Right cardiac atrium (tissue), 5 donors: ENCODE measurements at regions not wholly inside any gene's neighbourhood (a gene's known extent, or its start where the extent isn't known, plus 50 kb on each side); places are given as distances from the start of the nearest gene placed in this dataset.

Experiments
- ATAC-seq, 2 donors: fragments of 200-7000 bp; cut with Tn5 transposase; one replicate each; pipeline versions ENCODE4 v1.8.0 to v1.9.1; 2020; ENCODE audit warnings: moderate library complexity in 2 of 2, mild to moderate bottlenecking in 1 of 2
- DNase-seq, 3 donors: peaks; one replicate each; pipeline ENCODE4 v3.0.0-alpha.2; 2020
- H3K27ac ChIP-seq: one replicate; pipeline ENCODE4 v1.5.1; 2013; ENCODE audit warnings: mild to moderate bottlenecking, low read length, control low read depth, moderate library complexity
- H3K27me3 ChIP-seq: one replicate; pipeline ENCODE4 v1.6.1; 2013; ENCODE audit not compliant: control insufficient read depth, insufficient read depth
- H3K4me1 ChIP-seq: one replicate; pipeline ENCODE4 v1.6.1; 2013; ENCODE audit warnings: low read length; ENCODE audit not compliant: control insufficient read depth, insufficient read depth
- H3K4me3 ChIP-seq: one replicate; pipeline ENCODE4 v1.5.1; 2013; ENCODE audit warnings: low read length, control low read depth
- H3K9me3 ChIP-seq: one replicate; pipeline ENCODE4 v1.6.1; 2013; ENCODE audit warnings: low read length; ENCODE audit not compliant: control insufficient read depth
- WGBS: extraction: QIAGEN DNeasy Blood & Tissue Kit; methylation state at CpG from one replicate; pipeline ENCODE4 v1.1.7; 2013; 5-methylcytosine and 5-hydroxymethylcytosine counted together
- intact Hi-C, 4 donors: fragments of 100-400 bp; cut with DNase I; formaldehyde crosslinking; loops; one replicate each; pipeline versions ENCODE4 v1.11.0 to v1.14.0; 2022 to 2023
- donor health status: healthy with polysubstance abuse.
- donor health status: DM: no; HTN: yes; CAD: no.
- donor health status: DM: no; HTN: no; CAD: no.
- donor health status: DM: no; HTN: yes; CAD: no; lungs with severe emphysema.
- donor health status: DM: yes; HTN: yes; CAD: no.

- H3K4me3 ChIP-seq = no peak overlapping the region
- H3K4me1 ChIP-seq = no peaks in the 10 kb centered on the region
- H3K27ac ChIP-seq = no peak overlapping the region
- no peaks in the 10 kb centered on the region for H3K9me3 ChIP-seq
- H3K27me3 ChIP-seq = no peaks in the 10 kb centered on the region
- DNase-seq (no peak), ATAC-seq (no peak)
- intact Hi-C loops = no loop called here
Observed at GRCh38 chr14:84575681-84576080, 954.3 kb upstream of the FLRT2 start.

GRCh38 chr14:84579292-84579691 lies 950.7 kb upstream of the FLRT2 start:
- DNase-seq (no peak), ATAC-seq (no peak)
- no peaks in the 10 kb centered on the region for H3K4me1 ChIP-seq
- intact Hi-C loops = no loop called here
- no peaks in the 10 kb centered on the region for H3K27me3 ChIP-seq
- H3K4me3 ChIP-seq = no peak overlapping the region
- no peaks in the 10 kb centered on the region for H3K9me3 ChIP-seq
- 96% methylated on average over 3 of the region's 3 CpGs for WGBS
- H3K27ac ChIP-seq = no peak overlapping the region

- H3K27ac ChIP-seq = no peak overlapping the region
- H3K4me3 ChIP-seq = no peak overlapping the region
- H3K4me1 ChIP-seq = no peaks in the 10 kb centered on the region
- intact Hi-C loops = no loop called here
- H3K9me3 ChIP-seq = no peaks in the 10 kb centered on the region
- no peaks in the 10 kb centered on the region for H3K27me3 ChIP-seq
- ATAC-seq = no peak
- no peak for DNase-seq
Observed at GRCh38 chr14:84581041-84581440, 948.9 kb upstream of the FLRT2 start.

- Histone ChIP-seq H3K4me3 (no peak overlapping the region), H3K4me1 (no peaks in the 10 kb centered on the region), H3K27me3 (no peaks in the 10 kb centered on the region), H3K9me3 (no peaks in the 10 kb centered on the region), H3K27ac (no peak overlapping the region)
- WGBS = 90% methylated on average over 1 of the region's 1 CpG
- DNase-seq (no peak), ATAC-seq (no peak)
- intact Hi-C loops = no loop called here
Observed at GRCh38 chr14:84584511-84584910, 945.4 kb upstream of the FLRT2 start.

- ATAC-seq (peak; percentile 78 to 86), DNase-seq (no peak)
- Histone ChIP-seq H3K4me3 (no peak overlapping the region), H3K27me3 (no peaks in the 10 kb centered on the region), H3K9me3 (no peaks in the 10 kb centered on the region), H3K27ac (no peak overlapping the region), H3K4me1 (no peaks in the 10 kb centered on the region)
- WGBS = 72% methylated on average over 9 of the region's 9 CpGs
- intact Hi-C loops = no loop called here
Observed at GRCh38 chr14:84591827-84592445, 938.0 kb upstream of the FLRT2 start.

GRCh38 chr14:84592770-84593169 lies 937.2 kb upstream of the FLRT2 start:
- Histone ChIP-seq H3K27ac (no peak overlapping the region), H3K4me3 (no peak overlapping the region), H3K4me1 (no peaks in the 10 kb centered on the region), H3K27me3 (no peaks in the 10 kb centered on the region), H3K9me3 (no peaks in the 10 kb centered on the region)
- intact Hi-C loops = no loop called here
- no peak for DNase-seq
- ATAC-seq = no peak
- WGBS = 83% methylated on average over 2 of the region's 2 CpGs

- Histone ChIP-seq H3K9me3 (no peaks in the 10 kb centered on the region), H3K27me3 (no peaks in the 10 kb centered on the region), H3K27ac (no peak overlapping the region), H3K4me1 (no peaks in the 10 kb centered on the region), H3K4me3 (no peak overlapping the region)
- 93% methylated on average over 2 of the region's 2 CpGs for WGBS
- no peak for DNase-seq
- ATAC-seq = no peak
- intact Hi-C loops = no loop called here
Observed at GRCh38 chr14:84610086-84610485, 919.9 kb upstream of the FLRT2 start.

- 48% methylated on average over 3 of the region's 3 CpGs for WGBS
- intact Hi-C loops = no loop called here
- DNase-seq (no peak), ATAC-seq (peak in 1 of 2 donors; percentile 52)
- Histone ChIP-seq H3K27ac (no peak overlapping the region), H3K4me1 (no peaks in the 10 kb centered on the region), H3K27me3 (no peaks in the 10 kb centered on the region), H3K9me3 (no peaks in the 10 kb centered on the region), H3K4me3 (no peak overlapping the region)
Observed at GRCh38 chr14:84622357-84622756, 907.6 kb upstream of the FLRT2 start.

- ATAC-seq (no peak), DNase-seq (no peak)
- 68% methylated on average over 3 of the region's 3 CpGs for WGBS
Observed at GRCh38 chr14:84643446-84643845, 886.5 kb upstream of the FLRT2 start.

GRCh38 chr14:84646786-84647500 lies 883.0 kb upstream of the FLRT2 start:
- intact Hi-C loops = no loop called here
- no peaks in the 10 kb centered on the region for H3K9me3 ChIP-seq
- no peak overlapping the region for H3K4me3 ChIP-seq
- no peaks in the 10 kb centered on the region for H3K4me1 ChIP-seq
- no peak for ATAC-seq
- no peak overlapping the region for H3K27ac ChIP-seq
- no peak for DNase-seq
- H3K27me3 ChIP-seq = no peaks in the 10 kb centered on the region
- WGBS = 79% methylated on average over 6 of the region's 6 CpGs

More at GRCh38 chr14:84643446-84643845, 886.5 kb upstream of the FLRT2 start:
- H3K9me3 ChIP-seq = no peaks in the 10 kb centered on the region
- H3K4me3 ChIP-seq = no peak overlapping the region
- H3K4me1 ChIP-seq = no peaks in the 10 kb centered on the region
- no peak overlapping the region for H3K27ac ChIP-seq
- intact Hi-C loops = no loop called here
- no peaks in the 10 kb centered on the region for H3K27me3 ChIP-seq

GRCh38 chr14:84655014-84655413 lies 874.9 kb upstream of the FLRT2 start:
- Histone ChIP-seq H3K4me3 (no peak overlapping the region), H3K4me1 (no peaks in the 10 kb centered on the region), H3K27me3 (no peaks in the 10 kb centered on the region), H3K9me3 (no peaks in the 10 kb centered on the region), H3K27ac (no peak overlapping the region)
- ATAC-seq (no peak), DNase-seq (peak in 1 of 3 donors; percentile 10)
- intact Hi-C loops = no loop called here
- WGBS = 94% methylated on average over 7 of the region's 7 CpGs

- no peaks in the 10 kb centered on the region for H3K4me1 ChIP-seq
- no peak for ATAC-seq
- no peaks in the 10 kb centered on the region for H3K27me3 ChIP-seq
- H3K27ac ChIP-seq = no peak overlapping the region
- no peak for DNase-seq
- WGBS = 29% methylated on average over 1 of the region's 1 CpG
- intact Hi-C loops = no loop called here
- H3K4me3 ChIP-seq = no peak overlapping the region
- H3K9me3 ChIP-seq = no peaks in the 10 kb centered on the region
Observed at GRCh38 chr14:84657911-84658310, 872.0 kb upstream of the FLRT2 start.
